HEK293 (cell line): ENCODE measurements at regions not wholly inside any gene's neighbourhood (a gene's known extent, or its start where the extent isn't known, plus 50 kb on each side); places are given as distances from the start of the nearest gene placed in this dataset.

Experiments
- CTCF ChIP-seq: fragments of 450-650 bp; formaldehyde crosslinking; IDR thresholded peaks from 2 replicates; pipeline ENCODE4 v1.5.1; 2016; ENCODE audit warnings: missing biosample characterization, missing genetic modification characterization
- REST ChIP-seq: fragments of 450-650 bp; formaldehyde crosslinking; IDR thresholded peaks from 2 replicates; pipeline ENCODE4 v1.5.1; 2016; ENCODE audit warnings: missing biosample characterization, missing genetic modification characterization
- ZNF362 ChIP-seq: fragments of 450-650 bp; formaldehyde crosslinking; IDR thresholded peaks from 2 replicates; pipeline ENCODE4 v1.5.1; 2016; ENCODE audit warnings: missing biosample characterization, missing genetic modification characterization
- ZNF558 ChIP-seq: fragments of 450-650 bp; formaldehyde crosslinking; IDR thresholded peaks from 2 replicates; pipeline ENCODE4 v1.5.1; 2016; ENCODE audit warnings: missing biosample characterization, missing genetic modification characterization

- TF ChIP-seq CTCF (tag by site-specific recombination) (no peak), REST (no peak), ZNF362 (tag by site-specific recombination) (no peak), ZNF558 (no peak)
These were observed 206.0 kb downstream of the SPP2 start for GRCh38 chr2:234256516-234256915.
